HG03457 (cell line): ENCODE measurements at regions not wholly inside any gene's neighbourhood (a gene's known extent, or its start where the extent isn't known, plus 50 kb on each side); places are given as distances from the start of the nearest gene placed in this dataset.
"Not testable (repeated sequence)": the region's sequence is repeated elsewhere in the genome, so short reads cannot be mapped to it uniquely, and the experiment has no call there.

ENCODE experiments used
- ATAC-seq: cut with Tn5 transposase; IDR thresholded peaks from one replicate; pipeline ENCODE4 v1.9.1; 2021; ENCODE audit warnings: moderate number of reproducible peaks; ENCODE audit not compliant: unreplicated experiment

GRCh38 chr4:158395889-158396288 lies 125.8 kb upstream of the RXFP1 start:
- no peak for ATAC-seq

- ATAC-seq, result no peak
These were observed 123.9 kb upstream of the RXFP1 start for GRCh38 chr4:158397781-158398180.

- ATAC-seq, result not testable (repeated sequence)
These were observed 113.7 kb upstream of the RXFP1 start for GRCh38 chr4:158407961-158408360.

- no peak for ATAC-seq
These were observed 111.4 kb upstream of the RXFP1 start for GRCh38 chr4:158410272-158410671.

- ATAC-seq, result no peak
These were observed 110.4 kb upstream of the RXFP1 start for GRCh38 chr4:158411269-158411668.

- ATAC-seq, result not testable (repeated sequence)
These were observed 103.0 kb upstream of the RXFP1 start for GRCh38 chr4:158418679-158419078.

GRCh38 chr4:158420782-158421181 lies 100.9 kb upstream of the RXFP1 start:
- ATAC-seq, result no peak

GRCh38 chr4:158422546-158422945 lies 99.1 kb upstream of the RXFP1 start:
- no peak for ATAC-seq

- no peak for ATAC-seq
These were observed 93.4 kb upstream of the RXFP1 start for GRCh38 chr4:158428242-158428641.

- ATAC-seq, result no peak
These were observed 78.9 kb upstream of the RXFP1 start for GRCh38 chr4:158442736-158443135.

- no peak for ATAC-seq
These were observed 78.0 kb upstream of the RXFP1 start for GRCh38 chr4:158443731-158444130.

- ATAC-seq, result no peak
These were observed 77.1 kb upstream of the RXFP1 start for GRCh38 chr4:158444621-158445020.

GRCh38 chr4:158446106-158446505 lies 75.6 kb upstream of the RXFP1 start:
- no peak for ATAC-seq

- ATAC-seq, result no peak
These were observed 70.9 kb upstream of the RXFP1 start for GRCh38 chr4:158450741-158451140.

- not testable (repeated sequence) for ATAC-seq
These were observed 69.6 kb upstream of the RXFP1 start for GRCh38 chr4:158452116-158452515.

- no peak for ATAC-seq
These were observed 63.3 kb upstream of the RXFP1 start for GRCh38 chr4:158458271-158458895.

- ATAC-seq, result no peak
These were observed 62.4 kb upstream of the RXFP1 start for GRCh38 chr4:158459085-158459820.

- no peak for ATAC-seq
These were observed 60.3 kb upstream of the RXFP1 start for GRCh38 chr4:158461336-158461735.

- no peak for ATAC-seq
These were observed 59.1 kb upstream of the RXFP1 start for GRCh38 chr4:158462611-158463010.
